Heart left ventricle (tissue), 13 donors: ENCODE measurements at regions not wholly inside any gene's neighbourhood (a gene's known extent, or its start where the extent isn't known, plus 50 kb on each side); places are given as distances from the start of the nearest gene placed in this dataset.

Experiments used
- CTCF ChIP-seq, 12 donors: fragments of 200-600 bp; sonication (generic) in 4 of 12; IDR thresholded peaks; one replicate each; pipeline versions ENCODE4 v1.5.0 to v1.8.0; 2018 to 2022; ENCODE audit warnings: antibody characterized with exemption in 12 of 12, mild to moderate bottlenecking in 5 of 12
- POLR2A ChIP-seq, 2 donors: fragments of 450-650 bp; IDR thresholded peaks; one replicate each; pipeline ENCODE4 v1.6.1; 2017; ENCODE audit warnings: antibody characterized with exemption in 2 of 2, mild to moderate bottlenecking in 2 of 2, moderate library complexity in 2 of 2
- donor health status: ischemic (EF 13 %, LVEDD 7.1; RV severe dilation, severe dysfunction).
- donor health status: DM: no; HTN: yes; CAD: no.
- donor health status: DM: no; HTN: no; CAD: no.
- donor health status: ischemic (EF 25% LVEDD 6.9; RV normal size, moderate dysfunction).
- donor health status: ischemic (EF 25% LVEDD 5.7; RV mildly dilated, moderate dysfunction).
- donor health status: ischemic (EF 35%, LVEDD 5.7; RV mildly dilated, moderate dysfunction).
- donor health status: nonischemic (EF 11% LVEDD 7.7; RV severe dilation, severe dysfunction).
- donor health status: DM: yes; HTN: yes; CAD: no.
- donor health status: PGD.
- donor health status: ischemic (EF 29% LVEDD 5.4; RV normal size, mild dysfunction).
- donor health status: nonischemic (EF 23%, LVEDD 6.1; RV moderate dilation, normal function).

- TF ChIP-seq POLR2A (IDR thresholded peaks at IDR 0.05) = no peak
- no peak for TF ChIP-seq CTCF (IDR thresholded peaks at IDR 0.05)
Observed at GRCh38 chr13:112143753-112144615, 77.0 kb downstream of the SOX1 start.
